GM12872 (cell line): ENCODE measurements at regions not wholly inside any gene's neighbourhood (a gene's known extent, or its start where the extent isn't known, plus 50 kb on each side); places are given as distances from the start of the nearest gene placed in this dataset.

Experiments used
- CTCF ChIP-seq: IDR thresholded peaks from 3 replicates; pipeline ENCODE4 v1.5.1; 2011; ENCODE audit warnings: low read depth, mild to moderate bottlenecking, low read length, moderate library complexity; ENCODE audit not compliant: insufficient read depth

GRCh38 chr16:73301984-73302383 is 254.1 kb upstream of the ZFHX3 start:
- TF ChIP-seq CTCF: no peak

- no peak for TF ChIP-seq CTCF
These were observed 251.4 kb upstream of the ZFHX3 start for GRCh38 chr16:73299346-73299745.

- TF ChIP-seq CTCF: no peak
These were observed 250.6 kb upstream of the ZFHX3 start for GRCh38 chr16:73298562-73298961.

- TF ChIP-seq CTCF: no peak
These were observed 242.3 kb upstream of the ZFHX3 start for GRCh38 chr16:73290258-73290657.

- TF ChIP-seq CTCF: no peak
These were observed 241.3 kb upstream of the ZFHX3 start for GRCh38 chr16:73289232-73289631.

GRCh38 chr16:73288520-73288919 is 240.6 kb upstream of the ZFHX3 start:
- no peak for TF ChIP-seq CTCF

- no peak for TF ChIP-seq CTCF
These were observed 240.0 kb upstream of the ZFHX3 start for GRCh38 chr16:73287859-73288405.
